ENCODE measurements at regions not wholly inside any gene's neighbourhood (a gene's known extent, or its start where the extent isn't known, plus 50 kb on each side); places are given as distances from the start of the nearest gene placed in this dataset.
A peak's percentile ranks its signal among the peaks of the same experiment; 100 is the strongest.

GRCh38 chr2:18845854-18846445 lies 256.6 kb upstream of the NT5C1B start:
- H3K4me3 ChIP-seq (ENCODE audit: low read length): no peak overlapping the region
- no peak for DNase-seq (ENCODE audit: low read depth)
- TF ChIP-seq CTCF (conservative IDR thresholded peaks at IDR 0.05; ENCODE audit: low read length): no peak

- TF ChIP-seq CTCF (conservative IDR thresholded peaks at IDR 0.05; ENCODE audit: low read length): no peak
- DNase-seq (ENCODE audit: low read depth): no peak
- no peak overlapping the region for H3K4me3 ChIP-seq (ENCODE audit: low read length)
Measured at GRCh38 chr2:18842836-18843235, 253.5 kb upstream of the NT5C1B start.

GRCh38 chr2:18841248-18842150 lies 252.1 kb upstream of the NT5C1B start:
- H3K4me3 ChIP-seq (ENCODE audit: low read length): no peak overlapping the region
- no peak for TF ChIP-seq CTCF (conservative IDR thresholded peaks at IDR 0.05; ENCODE audit: low read length)
- no peak for DNase-seq (ENCODE audit: low read depth)

GRCh38 chr2:18837240-18837639 lies 247.9 kb upstream of the NT5C1B start:
- DNase-seq (ENCODE audit: low read depth): no peak
- no peak for TF ChIP-seq CTCF (conservative IDR thresholded peaks at IDR 0.05; ENCODE audit: low read length)
- no peak overlapping the region for H3K4me3 ChIP-seq (ENCODE audit: low read length)

- no peak for TF ChIP-seq CTCF (conservative IDR thresholded peaks at IDR 0.05; ENCODE audit: low read length)
- H3K4me3 ChIP-seq (ENCODE audit: low read length): no peak overlapping the region
- no peak for DNase-seq (ENCODE audit: low read depth)
Measured at GRCh38 chr2:18836436-18836835, 247.1 kb upstream of the NT5C1B start.

- TF ChIP-seq CTCF (conservative IDR thresholded peaks at IDR 0.05; ENCODE audit: low read length): no peak
- DNase-seq (ENCODE audit: low read depth): no peak
- no peak overlapping the region for H3K4me3 ChIP-seq (ENCODE audit: low read length)
Measured at GRCh38 chr2:18835787-18836186, 246.4 kb upstream of the NT5C1B start.

GRCh38 chr2:18834341-18834740 lies 245.0 kb upstream of the NT5C1B start:
- TF ChIP-seq CTCF (conservative IDR thresholded peaks at IDR 0.05; ENCODE audit: low read length): no peak
- peak; percentile 81 for DNase-seq (ENCODE audit: low read depth)
- no peak overlapping the region for H3K4me3 ChIP-seq (ENCODE audit: low read length)
